Transverse colon (tissue), 4 donors: ENCODE measurements at regions not wholly inside any gene's neighbourhood (a gene's known extent, or its start where the extent isn't known, plus 50 kb on each side); places are given as distances from the start of the nearest gene placed in this dataset.

ENCODE experiments used
- DNase-seq: peaks from one replicate; pipeline ENCODE4 v3.0.0-alpha.2; 2019
- H3K27ac ChIP-seq, 4 donors: fragments of 200-600 bp; sonication (generic); 2 replicates each; pipeline ENCODE4 v1.5.1; 2016 to 2018; ENCODE audit warnings: inconsistent platforms in 4 of 4
- H3K27me3 ChIP-seq: fragments of 200-600 bp; sonication (generic); 2 replicates; pipeline ENCODE4 v1.5.1; 2017; ENCODE audit warnings: inconsistent platforms
- H3K36me3 ChIP-seq, 4 donors: fragments of 200-600 bp; sonication (generic); 2 replicates each; pipeline ENCODE4 v1.5.1; 2017 to 2019; ENCODE audit warnings: inconsistent platforms in 4 of 4
- H3K4me1 ChIP-seq, 4 donors: fragments of 200-600 bp; sonication (generic); 2 replicates each; pipeline ENCODE4 v1.5.1; 2017 to 2020; ENCODE audit warnings: inconsistent platforms in 4 of 4
- H3K4me3 ChIP-seq, 4 donors: fragments of 200-600 bp; sonication (generic); 1 replicate in 1 of 4; 2 replicates in 3 of 4; pipeline versions ENCODE4 v1.5.1 to v1.6.1; 2017 to 2019; ENCODE audit warnings: inconsistent platforms in 4 of 4
- H3K9me3 ChIP-seq, 2 donors: fragments of 200-600 bp; sonication (generic); 2 replicates each; pipeline ENCODE4 v1.5.1; 2017 to 2019; ENCODE audit warnings: inconsistent platforms in 2 of 2
- CTCF ChIP-seq, 5 experiments: fragments of 200-600 bp in 3 of 5; fragments of 450-650 bp in 2 of 5; sonication (generic) in 3 of 5; IDR thresholded peaks; 1 replicate in 2 of 5; 2 replicates in 3 of 5; pipeline ENCODE4 v1.5.1; 2016 to 2017; ENCODE audit warnings: antibody characterized with exemption in 5 of 5, inconsistent platforms in 3 of 5, mild to moderate bottlenecking in 2 of 5, moderate library complexity in 1 of 5
- EP300 ChIP-seq: sonication (generic); formaldehyde crosslinking; IDR thresholded peaks from one replicate; pipeline ENCODE4 v1.6.1; 2017; ENCODE audit warnings: antibody characterized with exemption, low read depth
- POLR2A ChIP-seq: fragments of 450-650 bp; IDR thresholded peaks from one replicate; pipeline ENCODE4 v1.6.1; 2016; ENCODE audit warnings: antibody characterized with exemption, mild to moderate bottlenecking, moderate library complexity
- POLR2AphosphoS5 ChIP-seq, 3 donors: sonication (generic); formaldehyde crosslinking; IDR thresholded peaks; one replicate each; pipeline ENCODE4 v1.6.1; 2016; ENCODE audit warnings: antibody characterized with exemption in 3 of 3
- WGBS, 2 donors: methylation state at CpG; one replicate each; pipeline ENCODE4 v1.1.5; 2018; ENCODE audit warnings: low coverage in 1 of 2; 5-methylcytosine and 5-hydroxymethylcytosine counted together
- in situ Hi-C, 4 donors: fragments of 200-750 bp; cut with MboI; loops; one replicate each; pipeline versions ENCODE4 v1.15.0 to v1.15.1; 2017; ENCODE audit warnings: low sequenced_read_pairs in 3 of 4, low pct_ligation_motif_present in 1 of 4, low pct_unique_long_range_greater_than_20kb in 1 of 4
- intact Hi-C: fragments of 100-400 bp; cut with DNase I; formaldehyde crosslinking; loops from one replicate; pipeline ENCODE4 v1.15.1; 2023; ENCODE audit warnings: low total_unique reads

- Histone ChIP-seq H3K36me3 (no peaks in the 10 kb centered on the region), H3K4me1 (peaks cover 10 to 54% (median 27%) of the 10 kb centered on the region in 4 donors), H3K27me3 (no peaks in the 10 kb centered on the region), H3K27ac (peak overlapping the region in 3 of 4 donors; percentile 8 to 34 (median 18)), H3K4me3 (no peak overlapping the region), H3K9me3 (no peaks in the 10 kb centered on the region)
- intact Hi-C loops: no loop called here
- 52 to 72% methylated on average over 2 to 5 of the region's 5 CpGs for WGBS, 2 donors
- DNase-seq: no peak
- TF ChIP-seq POLR2AphosphoS5 (IDR thresholded peaks at IDR 0.05) (no peak), EP300 (no peak), CTCF (IDR thresholded peaks at IDR 0.05) (no peak), POLR2A (no peak)
- in situ Hi-C loops: no loop called here
Observed at GRCh38 chr2:172333235-172333977, 94.0 kb upstream of the ITGA6 start.

- intact Hi-C loops: no loop called here
- Histone ChIP-seq H3K27me3 (no peaks in the 10 kb centered on the region), H3K4me1 (peaks cover 11 to 59% (median 28%) of the 10 kb centered on the region in 4 donors), H3K9me3 (no peaks in the 10 kb centered on the region), H3K4me3 (no peak overlapping the region), H3K27ac (peak overlapping the region in 3 of 4 donors; percentile 8 to 86 (median 43)), H3K36me3 (no peaks in the 10 kb centered on the region)
- TF ChIP-seq POLR2AphosphoS5 (IDR thresholded peaks at IDR 0.05) (no peak), CTCF (IDR thresholded peaks at IDR 0.05) (no peak), EP300 (no peak), POLR2A (no peak)
- WGBS, 2 donors: 63 to 71% methylated on average over 1 of the region's 1 CpG
- in situ Hi-C loops: no loop called here
- DNase-seq: no peak
Observed at GRCh38 chr2:172333978-172334330, 93.4 kb upstream of the ITGA6 start.

- Histone ChIP-seq H3K4me3 (no peak overlapping the region), H3K27me3 (no peaks in the 10 kb centered on the region), H3K4me1 (peaks cover 18 to 59% (median 35%) of the 10 kb centered on the region in 4 donors), H3K27ac (peak overlapping the region; percentile 73 to 87 (median 82)), H3K36me3 (no peaks in the 10 kb centered on the region), H3K9me3 (no peaks in the 10 kb centered on the region)
- intact Hi-C loops (no loop called here), in situ Hi-C loops (no loop called here)
- TF ChIP-seq CTCF (IDR thresholded peaks at IDR 0.05) (peak in 2 of 5 experiments; percentile 11 to 35), POLR2A (no peak)
- DNase-seq: no peak
- WGBS, 2 donors: 70% methylated on average over 4 of the region's 4 CpGs; no CpG with 5 or more reads in 1 of the 2 donors
Observed at GRCh38 chr2:172334988-172335387, 92.4 kb upstream of the ITGA6 start.

GRCh38 chr2:172335736-172336135 lies 91.7 kb upstream of the ITGA6 start:
- H3K9me3 ChIP-seq: no peaks in the 10 kb centered on the region
- intact Hi-C loops (no loop called here), in situ Hi-C loops (no loop called here)
- H3K4me3 ChIP-seq: no peak overlapping the region
- H3K4me1 ChIP-seq: peaks cover 22 to 60% (median 38%) of the 10 kb centered on the region in 4 donors
- peak; percentile 80 for DNase-seq
- H3K36me3 ChIP-seq: no peaks in the 10 kb centered on the region
- H3K27me3 ChIP-seq: no peaks in the 10 kb centered on the region
- 0 to 31% methylated on average over 1 to 4 of the region's 4 CpGs for WGBS, 2 donors
- peak overlapping the region; percentile 73 to 87 (median 82) for H3K27ac ChIP-seq
- TF ChIP-seq CTCF (IDR thresholded peaks at IDR 0.05) (no peak), EP300 (peak; percentile 50), POLR2A (peak; percentile 31), POLR2AphosphoS5 (IDR thresholded peaks at IDR 0.05) (peak in 2 of 3 donors; percentile 64 to 80)
